Neural cell (in vitro differentiated cells): ENCODE measurements at regions not wholly inside any gene's neighbourhood (a gene's known extent, or its start where the extent isn't known, plus 50 kb on each side); places are given as distances from the start of the nearest gene placed in this dataset.

Experiments
- H2AFZ ChIP-seq: fragments of 200-600, 300-800 bp; sonication (generic), shearing (Covaris generic); 2 replicates; pipeline ENCODE4 v1.6.0; 2014; ENCODE audit warnings: low read depth, mild to moderate bottlenecking, antibody characterized with exemption, low read length, moderate library complexity
- H3F3A ChIP-seq: fragments of 200-600 bp; shearing (Covaris generic); 2 replicates; pipeline ENCODE4 v1.6.1; 2016; ENCODE audit warnings: mild to moderate bottlenecking, moderate library complexity, mixed read lengths, antibody characterized with exemption, low read length; ENCODE audit not compliant: insufficient read depth, poor library complexity, severe bottlenecking
- H3K27ac ChIP-seq: fragments of 200-600, 300-800 bp; sonication (generic), shearing (Covaris generic); 2 replicates; pipeline ENCODE4 v1.5.1; 2014; ENCODE audit warnings: mild to moderate bottlenecking, low read length, moderate library complexity
- H3K27me3 ChIP-seq: fragments of 300-800, 200-600 bp; sonication (generic), shearing (Covaris generic); 2 replicates; pipeline ENCODE4 v1.6.0; 2014; ENCODE audit warnings: mild to moderate bottlenecking, low read depth, low read length, moderate library complexity; ENCODE audit not compliant: insufficient read depth
- H3K36me3 ChIP-seq: fragments of 300-800, 200-600 bp; sonication (generic), shearing (Covaris generic); 2 replicates; pipeline ENCODE4 v1.5.1; 2014; ENCODE audit warnings: mild to moderate bottlenecking, antibody characterized with exemption, low read length, moderate library complexity; ENCODE audit not compliant: insufficient read depth
- H3K4me2 ChIP-seq: fragments of 300-800, 200-600 bp; sonication (generic), shearing (Covaris generic); 2 replicates; pipeline ENCODE4 v1.6.0; 2014; ENCODE audit warnings: mild to moderate bottlenecking, low read length
- H3K4me3 ChIP-seq: fragments of 300-800, 200-600 bp; sonication (generic), shearing (Covaris generic); 2 replicates; pipeline ENCODE4 v1.5.1; 2014; ENCODE audit warnings: mild to moderate bottlenecking, low read length, moderate library complexity
- H3K79me2 ChIP-seq: fragments of 200-600 bp; shearing (Covaris generic); replicated peaks from 2 replicates; pipeline ENCODE4 v1.6.0; 2014; ENCODE audit warnings: mild to moderate bottlenecking, low read length, moderate library complexity; ENCODE audit not compliant: insufficient read depth
- H3K9ac ChIP-seq: fragments of 300-800, 200-600 bp; sonication (generic), shearing (Covaris generic); 2 replicates; pipeline ENCODE4 v1.6.1; 2016; ENCODE audit warnings: mild to moderate bottlenecking, low read length, mixed read lengths
- H3K9me2 ChIP-seq: fragments of 200-600 bp; shearing (Covaris generic); 2 replicates; pipeline ENCODE4 v1.6.1; 2016; ENCODE audit warnings: mild to moderate bottlenecking, low read length, mixed read lengths; ENCODE audit not compliant: insufficient read depth
- H3K9me3 ChIP-seq: fragments of 200-600, 300-800 bp; sonication (generic), shearing (Covaris generic); 2 replicates; pipeline ENCODE4 v1.6.1; 2016; ENCODE audit warnings: mild to moderate bottlenecking, mixed run types, low read length, moderate library complexity, mixed read lengths
- H4K20me1 ChIP-seq: fragments of 200-600 bp; shearing (Covaris generic); 2 replicates; pipeline ENCODE4 v1.6.1; 2016; ENCODE audit warnings: mild to moderate bottlenecking, mixed run types; ENCODE audit not compliant: insufficient read depth
- EP300 ChIP-seq: fragments of 450-650 bp; conservative IDR thresholded peaks from 2 replicates; pipeline ENCODE4 v1.6.1; 2014; ENCODE audit warnings: antibody characterized with exemption, mild to moderate bottlenecking, moderate library complexity; ENCODE audit not compliant: poor library complexity, severe bottlenecking
- EZH2 ChIP-seq: fragments of 200-600, 300-800 bp; shearing (Covaris generic), sonication (generic); IDR thresholded peaks from 2 replicates; pipeline ENCODE4 v1.6.1; 2014; ENCODE audit warnings: antibody characterized with exemption, low read length, borderline replicate concordance, mild to moderate bottlenecking; ENCODE audit not compliant: insufficient read depth, poor library complexity, severe bottlenecking
- MXI1 ChIP-seq: fragments of 450-650 bp; conservative IDR thresholded peaks from 2 replicates; pipeline ENCODE4 v1.6.1; 2014; ENCODE audit warnings: antibody characterized with exemption, mild to moderate bottlenecking; ENCODE audit not compliant: poor library complexity, severe bottlenecking
- POLR2AphosphoS5 ChIP-seq: IDR thresholded peaks from 2 replicates; pipeline ENCODE4 v1.6.1; 2012
- RAD21 ChIP-seq: fragments of 450-650 bp; conservative IDR thresholded peaks from 2 replicates; pipeline ENCODE4 v1.6.1; 2014; ENCODE audit warnings: antibody characterized with exemption, mild to moderate bottlenecking, moderate library complexity
- SMC3 ChIP-seq: fragments of 450-650 bp; conservative IDR thresholded peaks from 2 replicates; pipeline ENCODE4 v1.6.1; 2014; ENCODE audit warnings: antibody characterized with exemption, mild to moderate bottlenecking, moderate library complexity; ENCODE audit not compliant: poor library complexity
- TAF1 ChIP-seq: IDR thresholded peaks from 2 replicates; pipeline ENCODE4 v1.6.1; 2012; ENCODE audit warnings: low read depth
- TF ChIP-seq, protein P1 (sequence below): fragments of 450-650 bp; IDR thresholded peaks from 2 replicates; pipeline ENCODE4 v1.5.1; 2014; ENCODE audit warnings: antibody characterized with exemption, mild to moderate bottlenecking, moderate library complexity; ENCODE audit not compliant: poor library complexity, severe bottlenecking
- TF ChIP-seq, protein P2 (sequence below): IDR thresholded peaks from 2 replicates; pipeline ENCODE4 v1.6.1; 2012; ENCODE audit warnings: borderline replicate concordance

DNA sequence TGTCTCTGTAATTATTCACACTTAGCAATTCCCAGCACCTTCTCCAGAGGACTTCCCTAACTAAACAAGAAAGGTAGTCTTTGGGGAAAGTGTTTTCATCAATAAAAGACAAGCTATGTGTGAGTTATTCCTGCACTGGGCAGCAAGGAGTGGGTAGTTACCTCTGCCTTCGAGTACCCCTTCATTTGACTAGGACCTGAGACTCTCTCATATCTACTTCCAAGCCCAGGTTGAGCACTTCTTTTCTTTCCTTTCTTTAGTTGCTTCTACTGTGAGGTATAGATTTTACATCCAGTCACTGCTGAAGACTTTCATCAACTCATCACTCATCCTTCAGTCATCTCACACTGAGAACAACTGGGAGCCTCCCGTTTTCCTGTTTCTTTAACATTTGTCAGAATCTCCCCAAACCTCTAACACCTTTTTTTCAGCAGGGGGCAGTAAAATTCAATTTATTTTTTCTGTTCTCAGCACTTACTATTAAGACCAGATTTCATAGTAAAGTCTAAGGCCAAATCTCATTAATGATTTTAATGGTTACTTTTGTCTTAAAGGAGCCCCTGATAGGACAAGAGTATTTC, 80.1 kb upstream of the PRSS1 start:
- Histone ChIP-seq H3K9ac (no peak overlapping the region), H3K9me2 (no peaks in the 10 kb centered on the region), H3K79me2 (no peaks in the 10 kb centered on the region), H3K36me3 (no peaks in the 10 kb centered on the region), H3K27me3 (no peaks in the 10 kb centered on the region), H2AFZ (no peak overlapping the region), H3F3A (no peaks in the 10 kb centered on the region), H3K4me3 (no peak overlapping the region), H3K9me3 (no peaks in the 10 kb centered on the region), H3K4me2 (no peak overlapping the region), H3K27ac (no peak overlapping the region), H4K20me1 (no peaks in the 10 kb centered on the region)
- TF ChIP-seq, protein P1, sequence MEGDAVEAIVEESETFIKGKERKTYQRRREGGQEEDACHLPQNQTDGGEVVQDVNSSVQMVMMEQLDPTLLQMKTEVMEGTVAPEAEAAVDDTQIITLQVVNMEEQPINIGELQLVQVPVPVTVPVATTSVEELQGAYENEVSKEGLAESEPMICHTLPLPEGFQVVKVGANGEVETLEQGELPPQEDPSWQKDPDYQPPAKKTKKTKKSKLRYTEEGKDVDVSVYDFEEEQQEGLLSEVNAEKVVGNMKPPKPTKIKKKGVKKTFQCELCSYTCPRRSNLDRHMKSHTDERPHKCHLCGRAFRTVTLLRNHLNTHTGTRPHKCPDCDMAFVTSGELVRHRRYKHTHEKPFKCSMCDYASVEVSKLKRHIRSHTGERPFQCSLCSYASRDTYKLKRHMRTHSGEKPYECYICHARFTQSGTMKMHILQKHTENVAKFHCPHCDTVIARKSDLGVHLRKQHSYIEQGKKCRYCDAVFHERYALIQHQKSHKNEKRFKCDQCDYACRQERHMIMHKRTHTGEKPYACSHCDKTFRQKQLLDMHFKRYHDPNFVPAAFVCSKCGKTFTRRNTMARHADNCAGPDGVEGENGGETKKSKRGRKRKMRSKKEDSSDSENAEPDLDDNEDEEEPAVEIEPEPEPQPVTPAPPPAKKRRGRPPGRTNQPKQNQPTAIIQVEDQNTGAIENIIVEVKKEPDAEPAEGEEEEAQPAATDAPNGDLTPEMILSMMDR = peak; percentile 38
- TF ChIP-seq EP300 (no peak), SMC3 (no peak)
- TF ChIP-seq, protein P2, sequence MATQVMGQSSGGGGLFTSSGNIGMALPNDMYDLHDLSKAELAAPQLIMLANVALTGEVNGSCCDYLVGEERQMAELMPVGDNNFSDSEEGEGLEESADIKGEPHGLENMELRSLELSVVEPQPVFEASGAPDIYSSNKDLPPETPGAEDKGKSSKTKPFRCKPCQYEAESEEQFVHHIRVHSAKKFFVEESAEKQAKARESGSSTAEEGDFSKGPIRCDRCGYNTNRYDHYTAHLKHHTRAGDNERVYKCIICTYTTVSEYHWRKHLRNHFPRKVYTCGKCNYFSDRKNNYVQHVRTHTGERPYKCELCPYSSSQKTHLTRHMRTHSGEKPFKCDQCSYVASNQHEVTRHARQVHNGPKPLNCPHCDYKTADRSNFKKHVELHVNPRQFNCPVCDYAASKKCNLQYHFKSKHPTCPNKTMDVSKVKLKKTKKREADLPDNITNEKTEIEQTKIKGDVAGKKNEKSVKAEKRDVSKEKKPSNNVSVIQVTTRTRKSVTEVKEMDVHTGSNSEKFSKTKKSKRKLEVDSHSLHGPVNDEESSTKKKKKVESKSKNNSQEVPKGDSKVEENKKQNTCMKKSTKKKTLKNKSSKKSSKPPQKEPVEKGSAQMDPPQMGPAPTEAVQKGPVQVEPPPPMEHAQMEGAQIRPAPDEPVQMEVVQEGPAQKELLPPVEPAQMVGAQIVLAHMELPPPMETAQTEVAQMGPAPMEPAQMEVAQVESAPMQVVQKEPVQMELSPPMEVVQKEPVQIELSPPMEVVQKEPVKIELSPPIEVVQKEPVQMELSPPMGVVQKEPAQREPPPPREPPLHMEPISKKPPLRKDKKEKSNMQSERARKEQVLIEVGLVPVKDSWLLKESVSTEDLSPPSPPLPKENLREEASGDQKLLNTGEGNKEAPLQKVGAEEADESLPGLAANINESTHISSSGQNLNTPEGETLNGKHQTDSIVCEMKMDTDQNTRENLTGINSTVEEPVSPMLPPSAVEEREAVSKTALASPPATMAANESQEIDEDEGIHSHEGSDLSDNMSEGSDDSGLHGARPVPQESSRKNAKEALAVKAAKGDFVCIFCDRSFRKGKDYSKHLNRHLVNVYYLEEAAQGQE = no peak

DNA sequence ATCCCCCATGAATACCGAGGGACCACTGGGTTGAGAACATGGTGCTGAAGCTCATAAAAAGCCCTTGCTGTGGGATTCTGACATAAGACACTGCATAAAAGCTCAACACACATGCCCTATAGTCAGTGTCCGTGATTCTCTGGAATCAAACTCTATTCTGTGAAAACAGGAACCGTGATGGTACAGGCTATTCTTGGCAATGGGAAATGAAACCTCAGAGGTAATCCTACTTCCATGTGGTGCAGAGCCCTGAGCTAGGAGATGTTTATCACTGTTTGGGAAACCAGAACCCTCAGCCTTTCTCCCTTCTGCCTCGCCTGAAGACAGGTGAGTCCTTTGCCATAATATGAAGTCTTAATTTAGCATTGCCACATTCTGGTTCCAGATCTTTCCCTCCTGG, 80.8 kb upstream of the PRSS1 start:
- H2AFZ ChIP-seq = no peak overlapping the region
- no peaks in the 10 kb centered on the region for H3K27me3 ChIP-seq
- H3K9ac ChIP-seq = no peak overlapping the region
- no peaks in the 10 kb centered on the region for H4K20me1 ChIP-seq
- H3K27ac ChIP-seq = no peak overlapping the region
- no peaks in the 10 kb centered on the region for H3K36me3 ChIP-seq
- no peaks in the 10 kb centered on the region for H3K9me3 ChIP-seq
- no peaks in the 10 kb centered on the region for H3K9me2 ChIP-seq
- TF ChIP-seq, protein P1 = no peak
- TF ChIP-seq EP300 (no peak), EZH2 (no peak), RAD21 (no peak), TAF1 (no peak), MXI1 (no peak), SMC3 (no peak), POLR2AphosphoS5 (no peak)
- TF ChIP-seq, protein P2 = no peak
- H3K79me2 ChIP-seq = no peaks in the 10 kb centered on the region
- no peak overlapping the region for H3K4me2 ChIP-seq
- no peak overlapping the region for H3K4me3 ChIP-seq
- H3F3A ChIP-seq = no peaks in the 10 kb centered on the region
